NCI-H345 treated with DMSO at 0.1 percent for 48 hours (cell line): ENCODE measurements at regions not wholly inside any gene's neighbourhood (a gene's known extent, or its start where the extent isn't known, plus 50 kb on each side); places are given as distances from the start of the nearest gene placed in this dataset.
"Not testable (repeated sequence)": the region's sequence is repeated elsewhere in the genome, so short reads cannot be mapped to it uniquely, and the experiment has no call there.

Experiments
- DNase-seq: peaks from one replicate; lab custom pipeline; 2025; ENCODE audit not compliant: unreplicated experiment; lab: John Stamatoyannopoulos, UW

DNA sequence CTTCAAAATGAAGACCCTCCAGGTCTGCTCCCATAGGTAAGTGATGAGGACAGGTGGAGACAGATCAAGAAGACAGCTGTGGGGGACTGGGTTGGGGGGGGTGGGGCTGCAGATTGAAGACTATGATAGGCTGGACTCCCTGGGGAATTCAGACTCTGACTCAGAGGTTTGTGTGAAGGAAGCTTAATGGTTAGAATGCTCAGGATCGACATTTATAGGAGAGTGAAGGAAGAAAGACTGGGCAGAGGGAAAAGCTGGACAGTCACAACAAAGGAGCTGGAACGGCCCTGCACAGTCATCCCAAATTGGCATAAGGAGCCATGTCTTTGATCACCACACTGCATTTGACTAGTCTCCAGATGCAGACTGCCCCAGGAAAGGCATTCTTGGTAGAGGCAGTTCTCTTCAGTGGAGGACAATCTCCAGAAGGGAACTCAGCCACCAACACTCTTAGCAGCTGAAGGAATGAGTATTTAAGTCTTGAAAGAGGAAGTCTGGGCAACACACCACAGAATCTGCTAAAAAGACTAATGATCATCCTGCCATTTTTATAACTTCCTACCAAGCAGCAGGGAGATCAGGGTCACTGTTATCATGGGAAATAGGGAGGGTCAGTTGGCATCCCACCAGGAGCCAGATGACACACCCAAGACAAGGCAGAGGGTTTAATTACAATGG is 120.0 kb upstream of the ZC3H11B start:
- DNase-seq, result no peak

DNA sequence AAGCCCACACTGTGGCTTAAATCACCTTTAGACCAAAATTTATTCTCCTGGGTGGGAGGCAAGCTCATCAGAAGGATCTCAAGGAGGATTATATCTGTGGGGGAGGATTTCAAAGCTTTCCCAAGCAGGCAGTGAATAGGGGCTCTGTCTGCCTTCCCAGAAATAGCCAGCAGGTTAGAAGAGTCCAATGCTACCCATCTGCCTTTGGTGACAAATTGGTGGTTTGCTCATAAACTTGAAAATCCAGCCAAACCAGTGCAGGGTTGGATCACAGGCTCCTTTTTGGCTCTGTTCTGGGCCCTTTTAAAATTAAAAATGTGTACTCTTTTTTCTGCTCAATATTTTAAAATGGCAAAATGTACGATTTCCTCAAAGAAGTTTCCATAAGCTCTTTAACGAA is 118.9 kb upstream of the ZC3H11B start:
- no peak for DNase-seq

GRCh38 chr1:219726480-219727272 is 113.8 kb upstream of the ZC3H11B start:
- DNase-seq, result no peak

GRCh38 chr1:219724440-219724839 is 111.5 kb upstream of the ZC3H11B start:
- no peak for DNase-seq

GRCh38 chr1:219717536-219717935 is 104.6 kb upstream of the ZC3H11B start:
- DNase-seq, result no peak

DNA sequence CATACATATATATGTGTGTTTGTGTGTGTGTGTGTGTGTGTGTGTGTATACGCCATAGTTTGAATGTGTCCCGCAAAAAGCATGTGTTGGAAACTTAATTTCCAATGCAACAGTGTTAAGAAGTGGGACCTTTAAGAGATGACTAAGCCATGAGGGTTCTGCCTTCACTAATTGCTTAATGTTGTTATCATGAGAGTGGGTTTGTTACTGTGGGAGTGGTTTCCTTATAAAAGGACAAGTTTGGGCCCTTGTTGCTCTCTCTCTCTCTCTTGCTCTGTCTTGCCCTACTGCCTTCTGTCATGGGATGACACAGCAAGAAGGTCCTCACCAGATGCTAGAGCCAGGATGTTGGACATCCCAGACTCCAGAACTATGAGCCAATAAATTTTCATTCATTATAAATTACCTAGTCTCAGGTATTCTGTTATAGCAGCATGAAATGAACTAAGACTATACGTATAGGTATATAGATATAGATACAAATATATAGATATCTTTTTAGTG is 103.8 kb upstream of the ZC3H11B start:
- no peak for DNase-seq

DNA sequence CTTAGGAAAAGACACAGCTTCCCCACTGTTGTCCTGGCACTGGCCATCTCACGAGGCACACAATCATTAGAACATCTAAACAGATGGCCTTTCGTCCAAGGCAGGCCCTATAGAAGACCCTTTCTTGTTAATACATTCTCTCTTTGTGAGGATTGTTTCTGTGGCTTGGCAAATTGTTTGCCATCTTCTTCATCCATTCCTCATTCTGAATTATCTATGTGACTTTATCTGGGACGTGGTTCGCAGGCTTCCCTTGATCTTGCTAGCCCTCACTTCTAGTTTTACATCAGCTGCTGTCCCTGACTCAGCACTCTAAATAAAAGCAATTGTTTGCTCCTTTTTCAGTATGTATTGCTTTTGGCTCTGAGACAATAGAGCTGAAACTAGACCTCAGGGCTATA is 101.1 kb upstream of the ZC3H11B start:
- DNase-seq, result no peak

GRCh38 chr1:219712506-219712905 is 99.6 kb upstream of the ZC3H11B start:
- no peak for DNase-seq

DNA sequence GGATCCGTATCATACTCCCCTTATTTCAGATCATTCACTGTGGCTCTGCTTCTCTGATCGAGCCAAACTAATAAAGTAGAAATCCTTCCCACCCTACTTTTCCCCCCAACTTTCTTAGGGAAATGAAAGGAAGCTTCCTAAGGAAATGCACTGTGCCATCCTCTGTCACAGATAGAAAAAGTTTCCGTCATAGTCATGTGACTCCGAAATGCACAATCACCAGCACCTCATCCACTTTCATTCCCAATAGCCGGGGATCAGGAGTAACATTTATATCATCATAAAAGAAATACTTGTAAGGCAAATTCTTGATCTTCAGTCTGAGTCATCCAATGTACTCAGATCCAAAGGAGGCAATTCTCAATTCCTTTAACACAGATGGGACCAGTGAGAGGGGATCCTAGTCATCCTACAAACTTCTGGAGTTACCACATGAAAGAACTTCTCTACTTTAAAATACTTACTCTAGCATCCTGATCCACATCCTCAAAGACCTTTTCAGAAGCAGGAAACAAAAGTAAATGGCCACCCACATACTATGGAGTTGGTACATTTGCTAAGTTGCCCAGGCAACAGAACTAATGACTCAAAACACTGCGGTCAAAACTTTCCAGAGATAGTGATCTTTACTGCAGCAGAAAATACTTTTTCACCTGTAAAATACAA is 97.8 kb upstream of the ZC3H11B start:
- DNase-seq, result no peak

DNA sequence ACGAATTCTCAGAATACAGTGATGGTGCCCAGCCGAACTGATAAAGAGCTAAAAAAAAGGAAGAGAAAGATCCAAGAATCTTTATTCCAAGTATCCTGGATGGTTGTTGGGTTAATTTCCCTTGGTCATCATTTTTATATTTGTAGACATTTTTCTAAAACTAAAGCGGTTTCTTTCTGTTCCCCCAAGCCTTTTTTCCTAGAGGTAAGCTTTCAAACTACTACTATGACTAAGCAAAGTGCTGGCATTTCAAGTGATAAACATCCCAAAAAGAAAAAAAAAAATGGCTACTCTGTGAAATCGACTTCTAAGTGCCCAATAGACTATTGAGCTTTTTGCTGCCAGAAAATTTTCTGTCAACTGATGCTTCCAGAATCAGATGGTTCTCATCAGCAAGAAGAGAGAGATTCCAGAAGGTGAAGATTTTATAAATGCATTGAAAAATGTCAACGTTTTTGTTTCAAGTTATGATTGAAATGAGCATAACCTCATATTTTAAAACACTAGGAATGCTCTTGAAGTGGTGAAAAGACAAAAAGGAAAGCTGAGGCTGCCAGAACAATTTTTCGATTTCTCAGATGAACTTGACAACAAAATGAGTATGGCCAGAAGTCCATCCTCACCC is 96.1 kb upstream of the ZC3H11B start:
- no peak for DNase-seq

GRCh38 chr1:219707885-219708284 is 95.0 kb upstream of the ZC3H11B start:
- DNase-seq, result not testable (repeated sequence)

GRCh38 chr1:219704331-219704730 is 91.4 kb upstream of the ZC3H11B start:
- DNase-seq, result not testable (repeated sequence)

DNA sequence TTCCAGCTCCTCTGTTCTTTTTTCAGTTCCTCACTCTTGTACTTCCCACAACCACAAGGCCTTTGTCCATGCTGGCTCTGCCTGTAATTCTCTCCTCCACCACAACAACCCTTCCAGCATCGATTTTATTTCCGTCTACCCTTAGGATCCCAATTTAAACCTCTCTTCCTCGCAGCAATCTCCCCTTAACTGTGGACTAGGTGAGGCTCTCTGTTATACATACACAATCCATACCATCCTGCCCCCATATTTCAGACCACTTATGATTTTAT is 90.4 kb upstream of the ZC3H11B start:
- DNase-seq, result no peak

GRCh38 chr1:219701476-219701875 is 88.6 kb upstream of the ZC3H11B start:
- no peak for DNase-seq

GRCh38 chr1:219699870-219700269 is 87.0 kb upstream of the ZC3H11B start:
- no peak for DNase-seq

- DNase-seq, result no peak
Measured at GRCh38 chr1:219697682-219698081, 84.8 kb upstream of the ZC3H11B start.

GRCh38 chr1:219692981-219693380 is 80.1 kb upstream of the ZC3H11B start:
- no peak for DNase-seq

GRCh38 chr1:219689774-219690173 is 76.9 kb upstream of the ZC3H11B start:
- DNase-seq, result no peak

DNA sequence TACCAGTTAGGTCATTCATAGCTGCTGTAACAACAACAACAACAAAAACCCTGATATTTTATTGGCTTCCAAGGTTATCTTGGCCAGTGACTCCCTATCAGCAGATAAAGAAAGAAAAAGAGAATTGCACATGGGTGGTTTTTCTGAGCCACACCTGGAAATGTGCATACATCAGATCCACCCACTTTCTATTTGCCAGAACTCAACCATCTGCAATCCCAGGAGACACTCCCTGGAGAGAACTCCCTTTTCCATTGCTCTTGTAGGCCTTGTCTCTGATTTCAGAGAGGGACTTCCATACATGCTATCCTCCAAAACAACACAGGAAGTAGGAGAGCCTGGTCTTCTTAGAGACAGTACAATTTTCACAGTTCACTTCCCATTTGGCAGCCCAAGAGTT is 74.9 kb upstream of the ZC3H11B start:
- no peak for DNase-seq

- no peak for DNase-seq
Measured at GRCh38 chr1:219686171-219686570, 73.3 kb upstream of the ZC3H11B start.

GRCh38 chr1:219682788-219683187 is 69.9 kb upstream of the ZC3H11B start:
- no peak for DNase-seq

GRCh38 chr1:219681876-219682275 is 69.0 kb upstream of the ZC3H11B start:
- no peak for DNase-seq
